ENCODE measurements at regions not wholly inside any gene's neighbourhood (a gene's known extent, or its start where the extent isn't known, plus 50 kb on each side); places are given as distances from the start of the nearest gene placed in this dataset.

GRCh38 chr12:126518596-126519200 lies 1453.5 kb downstream of the AACS start:
- POLR2A ChIA-PET = no interaction called here
- Histone ChIP-seq H3K27me3 (replicated peaks in 2 of 5; ENCODE audit: control insufficient read depth in 4 of 5, insufficient read depth in 5 of 5, low read length in 4 of 5) (no peaks in the 10 kb centered on the region), H3K36me3 (ENCODE audit: control insufficient read depth in 4 of 4, insufficient read depth in 4 of 4, low read length in 3 of 4) (no peaks in the 10 kb centered on the region), H3K27ac (ENCODE audit: insufficient read depth in 1 of 2, low read depth in 1 of 2, low read length in 2 of 2, poor library complexity in 1 of 2, severe bottlenecking in 2 of 2) (no peak overlapping the region), H3K4me1 (ENCODE audit: control extremely low read depth in 1 of 4, control insufficient read depth in 4 of 4, insufficient read depth in 4 of 4, low read length in 3 of 4) (no peaks in the 10 kb centered on the region), H3K9me3 (ENCODE audit: control extremely low read depth in 1 of 5, control insufficient read depth in 4 of 5, insufficient read depth in 2 of 5, low read depth in 1 of 5, low read length in 4 of 5) (peaks cover 0 to 2% (median 0%) of the 10 kb centered on the region in 5 experiments), H3K4me3 (ENCODE audit: control insufficient read depth in 1 of 7, extremely low read depth in 1 of 7, insufficient read depth in 4 of 7, low read depth in 2 of 7, low read length in 6 of 7) (no peak overlapping the region)
- CTCF ChIA-PET = no interaction called here
- WGBS (ENCODE audit: insufficient coverage) = 91% methylated on average over 6 of the region's 10 CpGs
- no peak for DNase-seq

GRCh38 chr12:126519833-126520232 lies 1454.6 kb downstream of the AACS start:
- peaks cover 0 to 2% (median 0%) of the 10 kb centered on the region in 5 experiments for H3K9me3 ChIP-seq (ENCODE audit: control extremely low read depth in 1 of 5, control insufficient read depth in 4 of 5, insufficient read depth in 2 of 5, low read depth in 1 of 5, low read length in 4 of 5)

GRCh38 chr12:126523891-126524290 lies 1458.7 kb downstream of the AACS start:
- Histone ChIP-seq H3K9me3 (ENCODE audit: control extremely low read depth in 1 of 5, control insufficient read depth in 4 of 5, insufficient read depth in 2 of 5, low read depth in 1 of 5, low read length in 4 of 5) (no peaks in the 10 kb centered on the region), H3K36me3 (ENCODE audit: control insufficient read depth in 4 of 4, insufficient read depth in 4 of 4, low read length in 3 of 4) (no peaks in the 10 kb centered on the region), H3K27ac (ENCODE audit: insufficient read depth in 1 of 2, low read depth in 1 of 2, low read length in 2 of 2, poor library complexity in 1 of 2, severe bottlenecking in 2 of 2) (no peak overlapping the region), H3K4me3 (ENCODE audit: control insufficient read depth in 1 of 7, extremely low read depth in 1 of 7, insufficient read depth in 4 of 7, low read depth in 2 of 7, low read length in 6 of 7) (no peak overlapping the region), H3K4me1 (ENCODE audit: control extremely low read depth in 1 of 4, control insufficient read depth in 4 of 4, insufficient read depth in 4 of 4, low read length in 3 of 4) (no peaks in the 10 kb centered on the region), H3K27me3 (replicated peaks in 2 of 5; ENCODE audit: control insufficient read depth in 4 of 5, insufficient read depth in 5 of 5, low read length in 4 of 5) (no peaks in the 10 kb centered on the region)
- CTCF ChIA-PET = no interaction called here
- DNase-seq = no peak
- 82% methylated on average over 4 of the region's 7 CpGs for WGBS (ENCODE audit: insufficient coverage)
- POLR2A ChIA-PET = no interaction called here

More at GRCh38 chr12:126519833-126520232, 1454.6 kb downstream of the AACS start:
- Histone ChIP-seq H3K4me3 (ENCODE audit: control insufficient read depth in 1 of 7, extremely low read depth in 1 of 7, insufficient read depth in 4 of 7, low read depth in 2 of 7, low read length in 6 of 7) (no peak overlapping the region), H3K27me3 (replicated peaks in 2 of 5; ENCODE audit: control insufficient read depth in 4 of 5, insufficient read depth in 5 of 5, low read length in 4 of 5) (no peaks in the 10 kb centered on the region), H3K4me1 (ENCODE audit: control extremely low read depth in 1 of 4, control insufficient read depth in 4 of 4, insufficient read depth in 4 of 4, low read length in 3 of 4) (no peaks in the 10 kb centered on the region), H3K27ac (ENCODE audit: insufficient read depth in 1 of 2, low read depth in 1 of 2, low read length in 2 of 2, poor library complexity in 1 of 2, severe bottlenecking in 2 of 2) (no peak overlapping the region), H3K36me3 (ENCODE audit: control insufficient read depth in 4 of 4, insufficient read depth in 4 of 4, low read length in 3 of 4) (no peaks in the 10 kb centered on the region)
- 80% methylated on average over 3 of the region's 3 CpGs for WGBS (ENCODE audit: insufficient coverage)
- DNase-seq = no peak
- CTCF ChIA-PET = no interaction called here
- POLR2A ChIA-PET = no interaction called here

- no peak overlapping the region for H3K27ac ChIP-seq (ENCODE audit: insufficient read depth in 1 of 2, low read depth in 1 of 2, low read length in 2 of 2, poor library complexity in 1 of 2, severe bottlenecking in 2 of 2)
- CTCF ChIA-PET = no interaction called here
- no peak for DNase-seq
- no peaks in the 10 kb centered on the region for H3K9me3 ChIP-seq (ENCODE audit: control extremely low read depth in 1 of 5, control insufficient read depth in 4 of 5, insufficient read depth in 2 of 5, low read depth in 1 of 5, low read length in 4 of 5)
- no peaks in the 10 kb centered on the region for H3K4me1 ChIP-seq (ENCODE audit: control extremely low read depth in 1 of 4, control insufficient read depth in 4 of 4, insufficient read depth in 4 of 4, low read length in 3 of 4)
- 75% methylated on average over 2 of the region's 2 CpGs for WGBS (ENCODE audit: insufficient coverage)
- no peaks in the 10 kb centered on the region for H3K36me3 ChIP-seq (ENCODE audit: control insufficient read depth in 4 of 4, insufficient read depth in 4 of 4, low read length in 3 of 4)
- POLR2A ChIA-PET = no interaction called here
- H3K4me3 ChIP-seq (ENCODE audit: control insufficient read depth in 1 of 7, extremely low read depth in 1 of 7, insufficient read depth in 4 of 7, low read depth in 2 of 7, low read length in 6 of 7) = no peak overlapping the region
- no peaks in the 10 kb centered on the region for H3K27me3 ChIP-seq (replicated peaks in 2 of 5; ENCODE audit: control insufficient read depth in 4 of 5, insufficient read depth in 5 of 5, low read length in 4 of 5)
Measured at GRCh38 chr12:126534495-126534894, 1469.3 kb downstream of the AACS start.

- POLR2A ChIA-PET = no interaction called here
- Histone ChIP-seq H3K4me3 (ENCODE audit: control insufficient read depth in 1 of 7, extremely low read depth in 1 of 7, insufficient read depth in 4 of 7, low read depth in 2 of 7, low read length in 6 of 7) (no peak overlapping the region), H3K4me1 (ENCODE audit: control extremely low read depth in 1 of 4, control insufficient read depth in 4 of 4, insufficient read depth in 4 of 4, low read length in 3 of 4) (no peaks in the 10 kb centered on the region), H3K27ac (ENCODE audit: insufficient read depth in 1 of 2, low read depth in 1 of 2, low read length in 2 of 2, poor library complexity in 1 of 2, severe bottlenecking in 2 of 2) (no peak overlapping the region), H3K36me3 (ENCODE audit: control insufficient read depth in 4 of 4, insufficient read depth in 4 of 4, low read length in 3 of 4) (no peaks in the 10 kb centered on the region), H3K27me3 (replicated peaks in 2 of 5; ENCODE audit: control insufficient read depth in 4 of 5, insufficient read depth in 5 of 5, low read length in 4 of 5) (no peaks in the 10 kb centered on the region), H3K9me3 (ENCODE audit: control extremely low read depth in 1 of 5, control insufficient read depth in 4 of 5, insufficient read depth in 2 of 5, low read depth in 1 of 5, low read length in 4 of 5) (no peaks in the 10 kb centered on the region)
- CTCF ChIA-PET = no interaction called here
- DNase-seq = no peak
- 100% methylated on average over 1 of the region's 1 CpG for WGBS (ENCODE audit: insufficient coverage)
Measured at GRCh38 chr12:126534942-126535341, 1469.7 kb downstream of the AACS start.

- no peaks in the 10 kb centered on the region for H3K27me3 ChIP-seq (replicated peaks in 2 of 5; ENCODE audit: control insufficient read depth in 4 of 5, insufficient read depth in 5 of 5, low read length in 4 of 5)
Measured at GRCh38 chr12:126535971-126536370, 1470.7 kb downstream of the AACS start.

GRCh38 chr12:126537961-126538530 lies 1472.8 kb downstream of the AACS start:
- WGBS (ENCODE audit: insufficient coverage) = 96% methylated on average over 2 of the region's 3 CpGs
- Histone ChIP-seq H3K27me3 (replicated peaks in 2 of 5; ENCODE audit: control insufficient read depth in 4 of 5, insufficient read depth in 5 of 5, low read length in 4 of 5) (no peaks in the 10 kb centered on the region), H3K4me1 (ENCODE audit: control extremely low read depth in 1 of 4, control insufficient read depth in 4 of 4, insufficient read depth in 4 of 4, low read length in 3 of 4) (no peaks in the 10 kb centered on the region), H3K36me3 (ENCODE audit: control insufficient read depth in 4 of 4, insufficient read depth in 4 of 4, low read length in 3 of 4) (no peaks in the 10 kb centered on the region), H3K4me3 (ENCODE audit: control insufficient read depth in 1 of 7, extremely low read depth in 1 of 7, insufficient read depth in 4 of 7, low read depth in 2 of 7, low read length in 6 of 7) (no peak overlapping the region), H3K27ac (ENCODE audit: insufficient read depth in 1 of 2, low read depth in 1 of 2, low read length in 2 of 2, poor library complexity in 1 of 2, severe bottlenecking in 2 of 2) (no peak overlapping the region), H3K9me3 (ENCODE audit: control extremely low read depth in 1 of 5, control insufficient read depth in 4 of 5, insufficient read depth in 2 of 5, low read depth in 1 of 5, low read length in 4 of 5) (no peaks in the 10 kb centered on the region)
- POLR2A ChIA-PET = no interaction called here
- CTCF ChIA-PET = no interaction called here
- DNase-seq = no peak

More at GRCh38 chr12:126535971-126536370, 1470.7 kb downstream of the AACS start:
- H3K4me3 ChIP-seq (ENCODE audit: control insufficient read depth in 1 of 7, extremely low read depth in 1 of 7, insufficient read depth in 4 of 7, low read depth in 2 of 7, low read length in 6 of 7) = no peak overlapping the region
- H3K27ac ChIP-seq (ENCODE audit: insufficient read depth in 1 of 2, low read depth in 1 of 2, low read length in 2 of 2, poor library complexity in 1 of 2, severe bottlenecking in 2 of 2) = no peak overlapping the region
- ChIA-PET CTCF (no interaction called here), POLR2A (no interaction called here)
- DNase-seq = no peak
- H3K4me1 ChIP-seq (ENCODE audit: control extremely low read depth in 1 of 4, control insufficient read depth in 4 of 4, insufficient read depth in 4 of 4, low read length in 3 of 4) = no peaks in the 10 kb centered on the region
- 87% methylated on average over 4 of the region's 4 CpGs for WGBS (ENCODE audit: insufficient coverage)
- no peaks in the 10 kb centered on the region for H3K36me3 ChIP-seq (ENCODE audit: control insufficient read depth in 4 of 4, insufficient read depth in 4 of 4, low read length in 3 of 4)
- H3K9me3 ChIP-seq (ENCODE audit: control extremely low read depth in 1 of 5, control insufficient read depth in 4 of 5, insufficient read depth in 2 of 5, low read depth in 1 of 5, low read length in 4 of 5) = no peaks in the 10 kb centered on the region

All from common myeloid progenitor, CD34-positive (primary cell).